ENCODE measurements at regions not wholly inside any gene's neighbourhood (a gene's known extent, or its start where the extent isn't known, plus 50 kb on each side); places are given as distances from the start of the nearest gene placed in this dataset.

- no peak for TF ChIP-seq CTCF (conservative IDR thresholded peaks at IDR 0.05; ENCODE audit: low read depth, low read length)
- no peak for TF ChIP-seq MAZ (IDR thresholded peaks at IDR 0.05; ENCODE audit: borderline replicate concordance, low read depth, low read length)
- no peak for TF ChIP-seq USF2 (IDR thresholded peaks at IDR 0.05; ENCODE audit: low read depth, low read length)
- no peak for TF ChIP-seq RFX5 (IDR thresholded peaks at IDR 0.05; ENCODE audit: low read depth, low read length)
- TF ChIP-seq FOS (IDR thresholded peaks at IDR 0.05; ENCODE audit: low read depth, low read length), result no peak
- no peak for TF ChIP-seq MAFK (IDR thresholded peaks at IDR 0.05; ENCODE audit: low read depth, low read length)
- TF ChIP-seq POLR2A (IDR thresholded peaks at IDR 0.05; ENCODE audit: low read depth, low read length), result no peak
- TF ChIP-seq CEBPB (IDR thresholded peaks at IDR 0.05; ENCODE audit: low read depth, low read length), result no peak
- TF ChIP-seq BHLHE40 (IDR thresholded peaks at IDR 0.05; ENCODE audit: low read depth, low read length), result no peak
- TF ChIP-seq SMC3 (IDR thresholded peaks at IDR 0.05; ENCODE audit: low read depth, low read length), result no peak
- TF ChIP-seq RCOR1 (IDR thresholded peaks at IDR 0.05; ENCODE audit: insufficient replicate concordance, low read length), result no peak
- TF ChIP-seq MXI1 (IDR thresholded peaks at IDR 0.05; ENCODE audit: borderline replicate concordance, low read depth, low read length), result no peak
- TF ChIP-seq RAD21 (IDR thresholded peaks at IDR 0.05; ENCODE audit: low read length), result no peak
- no peak for TF ChIP-seq NFE2L2 (IDR thresholded peaks at IDR 0.05; ENCODE audit: low read depth, low read length)
Observed at GRCh38 chr13:88754141-88754540, 1083.0 kb downstream of the SLITRK5 start.

Measured in IMR-90 (cell line).